ENCODE measurements at regions not wholly inside any gene's neighbourhood (a gene's known extent, or its start where the extent isn't known, plus 50 kb on each side); places are given as distances from the start of the nearest gene placed in this dataset.

- TF ChIP-seq CTCF (IDR thresholded peaks at IDR 0.05; ENCODE audit: poor library complexity) (no peak), EZH2phosphoT487 (IDR thresholded peaks at IDR 0.05; ENCODE audit: low read depth, severe bottlenecking, unreplicated experiment) (no peak), EZH2 (IDR thresholded peaks at IDR 0.05; ENCODE audit: borderline replicate concordance) (no peak)
These were observed 1040.9 kb downstream of the CBLN2 start for GRCh38 chr18:71503222-71503621.
